Ascending aorta (tissue), 2 donors: ENCODE measurements at regions not wholly inside any gene's neighbourhood (a gene's known extent, or its start where the extent isn't known, plus 50 kb on each side); places are given as distances from the start of the nearest gene placed in this dataset.

Source experiments
- DNase-seq, 2 donors: peaks; one replicate each; pipeline ENCODE4 v3.0.0-alpha.2; 2019; ENCODE audit warnings: low spot score in 2 of 2
- H3K27ac ChIP-seq, 2 donors: fragments of 200-600 bp; sonication (generic); one replicate each; pipeline ENCODE4 v1.5.1; 2016 to 2017; ENCODE audit warnings: mild to moderate bottlenecking in 1 of 2
- H3K27me3 ChIP-seq: fragments of 200-600 bp; sonication (generic); one replicate; pipeline ENCODE4 v1.5.1; 2017
- H3K36me3 ChIP-seq, 2 donors: fragments of 200-600 bp; sonication (generic); one replicate each; pipeline ENCODE4 v1.5.1; 2016
- H3K4me1 ChIP-seq, 2 donors: fragments of 200-600 bp; sonication (generic); one replicate each; pipeline ENCODE4 v1.5.1; 2016 to 2017; ENCODE audit warnings: mild to moderate bottlenecking in 1 of 2
- H3K4me3 ChIP-seq, 2 donors: fragments of 200-600 bp; sonication (generic); one replicate each; pipeline ENCODE4 v1.5.1; 2016 to 2017; ENCODE audit warnings: mild to moderate bottlenecking in 1 of 2
- H3K9me3 ChIP-seq, 2 donors: fragments of 200-600 bp; sonication (generic); one replicate each; pipeline ENCODE4 v1.5.1; 2016
- CTCF ChIP-seq, 3 experiments: fragments of 200-600 bp in 2 of 3; fragments of 450-650 bp in 1 of 3; sonication (generic) in 2 of 3; IDR thresholded peaks; one replicate each; pipeline ENCODE4 v1.5.1; 2016 to 2019; ENCODE audit warnings: antibody characterized with exemption in 3 of 3, mild to moderate bottlenecking in 1 of 3, moderate library complexity in 1 of 3
- intact Hi-C: fragments of 100-400 bp; cut with DNase I; formaldehyde crosslinking; loops from one replicate; pipeline ENCODE4 v1.15.1; 2023

- no peaks in the 10 kb centered on the region for H3K9me3 ChIP-seq
- no peak overlapping the region for H3K4me3 ChIP-seq
- intact Hi-C loops: no loop called here
- no peaks in the 10 kb centered on the region for H3K27me3 ChIP-seq
- H3K27ac ChIP-seq: no peak overlapping the region
- no peak for DNase-seq
- H3K36me3 ChIP-seq: no peaks in the 10 kb centered on the region
- no peak for TF ChIP-seq CTCF (IDR thresholded peaks at IDR 0.05)
- peaks cover 0 to 10% of the 10 kb centered on the region in 2 donors for H3K4me1 ChIP-seq
These were observed 257.1 kb downstream of the ACKR3 start for GRCh38 chr2:236826606-236827156.

GRCh38 chr2:236827997-236828396, 257.7 kb upstream of the COPS8 start:
- Histone ChIP-seq H3K36me3 (no peaks in the 10 kb centered on the region), H3K27me3 (no peaks in the 10 kb centered on the region), H3K27ac (no peak overlapping the region), H3K4me3 (no peak overlapping the region), H3K4me1 (peaks cover 0 to 15% of the 10 kb centered on the region in 2 donors), H3K9me3 (no peaks in the 10 kb centered on the region)
- no peak for TF ChIP-seq CTCF (IDR thresholded peaks at IDR 0.05)
- DNase-seq: no peak
- intact Hi-C loops: no loop called here

GRCh38 chr2:236828820-236829219, 256.9 kb upstream of the COPS8 start:
- no peak for TF ChIP-seq CTCF (IDR thresholded peaks at IDR 0.05)
- Histone ChIP-seq H3K4me3 (no peak overlapping the region), H3K4me1 (peaks cover 3 to 15% of the 10 kb centered on the region in 2 donors), H3K27me3 (no peaks in the 10 kb centered on the region), H3K36me3 (no peaks in the 10 kb centered on the region), H3K27ac (no peak overlapping the region), H3K9me3 (no peaks in the 10 kb centered on the region)
- intact Hi-C loops: no loop called here
- no peak for DNase-seq

- peaks cover 3 to 15% of the 10 kb centered on the region in 2 donors for H3K4me1 ChIP-seq
- intact Hi-C loops: loop anchor here (2.0 to 5.0 kb wide), 4 partner anchors 44 to 189 kb away; no protein-coding TSS in a partner anchor
- peak overlapping the region; percentile 74 to 80 for H3K27ac ChIP-seq
- no peak for DNase-seq
- no peaks in the 10 kb centered on the region for H3K36me3 ChIP-seq
- H3K27me3 ChIP-seq: no peaks in the 10 kb centered on the region
- TF ChIP-seq CTCF (IDR thresholded peaks at IDR 0.05): no peak
- H3K4me3 ChIP-seq: no peak overlapping the region
- H3K9me3 ChIP-seq: no peaks in the 10 kb centered on the region
These were observed 254.8 kb upstream of the COPS8 start for GRCh38 chr2:236830926-236831325.

GRCh38 chr2:236831698-236832097, 254.0 kb upstream of the COPS8 start:
- H3K27me3 ChIP-seq: no peaks in the 10 kb centered on the region
- no peak for TF ChIP-seq CTCF (IDR thresholded peaks at IDR 0.05)
- intact Hi-C loops: loop anchor here (2.0 to 5.0 kb wide), 4 partner anchors 44 to 189 kb away; no protein-coding TSS in a partner anchor
- no peaks in the 10 kb centered on the region for H3K36me3 ChIP-seq
- peak overlapping the region; percentile 74 to 80 for H3K27ac ChIP-seq
- no peak for DNase-seq
- H3K9me3 ChIP-seq: no peaks in the 10 kb centered on the region
- H3K4me3 ChIP-seq: no peak overlapping the region
- peaks cover 3 to 15% of the 10 kb centered on the region in 2 donors for H3K4me1 ChIP-seq
